Astrocyte (in vitro differentiated cells and primary cell): ENCODE measurements at regions not wholly inside any gene's neighbourhood (a gene's known extent, or its start where the extent isn't known, plus 50 kb on each side); places are given as distances from the start of the nearest gene placed in this dataset.

ENCODE experiments used
- DNase-seq: peaks from one replicate; pipeline ENCODE4 v3.0.0-alpha.2; 2010; ENCODE audit warnings: low read depth
- FAIRE-seq: peaks from 2 replicates; lab custom pipeline; 2011; peaks lifted over from hg19 to GRCh38; lab: Jason Lieb, UNC
- H2AFZ ChIP-seq: 2 replicates; pipeline ENCODE4 v1.6.0; 2012; ENCODE audit warnings: low read depth, low read length, inconsistent platforms
- H3K27ac ChIP-seq: 2 replicates; pipeline ENCODE4 v1.5.1; 2011; ENCODE audit warnings: low read depth, low read length, inconsistent platforms
- H3K27me3 ChIP-seq: 2 replicates; pipeline ENCODE4 v1.6.0; 2011; ENCODE audit warnings: low read length, inconsistent platforms; ENCODE audit not compliant: insufficient read depth
- H3K36me3 ChIP-seq: 2 replicates; pipeline ENCODE4 v1.5.1; 2011; ENCODE audit warnings: low read length, inconsistent platforms; ENCODE audit not compliant: insufficient read depth
- H3K4me1 ChIP-seq: 2 replicates; pipeline ENCODE4 v1.5.1; 2011; ENCODE audit warnings: low read length, inconsistent platforms; ENCODE audit not compliant: insufficient read depth
- H3K4me2 ChIP-seq: 2 replicates; pipeline ENCODE4 v1.6.0; 2012; ENCODE audit warnings: low read length, inconsistent platforms
- H3K4me3 ChIP-seq: 2 replicates; pipeline ENCODE4 v1.5.1; 2011; ENCODE audit warnings: low read depth, mild to moderate bottlenecking, low read length, inconsistent platforms; ENCODE audit not compliant: insufficient read depth
- H3K79me2 ChIP-seq: 2 replicates; pipeline ENCODE4 v1.6.0; 2012; ENCODE audit warnings: mild to moderate bottlenecking, low read length, inconsistent platforms; ENCODE audit not compliant: insufficient read depth
- H3K9ac ChIP-seq: 2 replicates; pipeline ENCODE4 v1.6.0; 2012; ENCODE audit warnings: mild to moderate bottlenecking, low read length, inconsistent platforms
- H3K9me3 ChIP-seq: 2 replicates; pipeline ENCODE4 v1.5.1; 2012; ENCODE audit warnings: low read depth, mild to moderate bottlenecking, low read length, inconsistent platforms; ENCODE audit not compliant: insufficient read depth
- H4K20me1 ChIP-seq: 2 replicates; pipeline ENCODE4 v1.6.0; 2012; ENCODE audit warnings: low read length, inconsistent platforms; ENCODE audit not compliant: insufficient read depth
- H3K27ac Mint-ChIP-seq: one replicate; pipeline ENCODE4 v1.8.0; 2021; ENCODE audit warnings: mild to moderate bottlenecking, mixed read lengths; ENCODE audit not compliant: unreplicated experiment
- H3K27me3 Mint-ChIP-seq: one replicate; pipeline ENCODE4 v1.8.0; 2021; ENCODE audit warnings: low read depth, mixed read lengths; ENCODE audit not compliant: unreplicated experiment
- H3K36me3 Mint-ChIP-seq: one replicate; pipeline ENCODE4 v1.8.0; 2021; ENCODE audit warnings: low read depth, mixed read lengths; ENCODE audit not compliant: unreplicated experiment
- H3K4me1 Mint-ChIP-seq: one replicate; pipeline ENCODE4 v1.8.0; 2021; ENCODE audit warnings: low read depth, mixed read lengths; ENCODE audit not compliant: unreplicated experiment
- H3K4me3 Mint-ChIP-seq: one replicate; pipeline ENCODE4 v1.8.0; 2021; ENCODE audit warnings: mild to moderate bottlenecking, moderate library complexity, mixed read lengths; ENCODE audit not compliant: unreplicated experiment
- H3K9me3 Mint-ChIP-seq: one replicate; pipeline ENCODE4 v1.8.0; 2021; ENCODE audit warnings: mild to moderate bottlenecking, mixed read lengths; ENCODE audit not compliant: unreplicated experiment
- CTCF ChIP-seq: IDR thresholded peaks from 2 replicates; pipeline ENCODE4 v1.5.1; 2011; ENCODE audit warnings: low read depth, mild to moderate bottlenecking, inconsistent platforms, low read length, moderate library complexity; ENCODE audit not compliant: insufficient read depth
- EZH2 ChIP-seq: IDR thresholded peaks from 2 replicates; pipeline ENCODE4 v1.6.1; 2012; ENCODE audit warnings: mild to moderate bottlenecking, low read length, inconsistent platforms; ENCODE audit not compliant: insufficient read depth

- Mint-ChIP-seq H3K27me3 (no peaks in the 10 kb centered on the region), H3K4me3 (no peak overlapping the region), H3K9me3 (no peaks in the 10 kb centered on the region), H3K36me3 (no peaks in the 10 kb centered on the region), H3K4me1 (peaks cover 34% of the 10 kb centered on the region), H3K27ac (peak overlapping the region; percentile 29)
- H3K4me2 ChIP-seq, result peak overlapping the region; percentile 75
- no peak for TF ChIP-seq EZH2
- TF ChIP-seq CTCF, result no peak
- no peaks in the 10 kb centered on the region for H3K27me3 ChIP-seq
- peak overlapping the region; percentile 36 for H2AFZ ChIP-seq
- peak overlapping the region; percentile 12 for H3K9ac ChIP-seq
- no peaks in the 10 kb centered on the region for H3K9me3 ChIP-seq
- H3K4me3 ChIP-seq, result peak overlapping the region; percentile 9
- H3K27ac ChIP-seq, result peak overlapping the region; percentile 51
- peaks cover 20% of the 10 kb centered on the region for H3K4me1 ChIP-seq
- H3K36me3 ChIP-seq, result no peaks in the 10 kb centered on the region
- H4K20me1 ChIP-seq, result no peaks in the 10 kb centered on the region
- peak; percentile 89 for DNase-seq
- peak; percentile 70 for FAIRE-seq
- H3K79me2 ChIP-seq, result no peaks in the 10 kb centered on the region
Measured at GRCh38 chr2:64263315-64263714, 119.1 kb upstream of the PELI1 start.

GRCh38 chr2:64267699-64268098, 123.5 kb upstream of the PELI1 start:
- Mint-ChIP-seq H3K27me3 (no peaks in the 10 kb centered on the region), H3K27ac (peak overlapping the region; percentile 20), H3K4me1 (peaks cover 35% of the 10 kb centered on the region), H3K36me3 (peaks cover 4% of the 10 kb centered on the region), H3K4me3 (no peak overlapping the region), H3K9me3 (peaks cover 5% of the 10 kb centered on the region)
- H3K4me1 ChIP-seq, result peaks cover 20% of the 10 kb centered on the region
- H3K79me2 ChIP-seq, result no peaks in the 10 kb centered on the region
- FAIRE-seq, result no peak
- TF ChIP-seq EZH2 (no peak), CTCF (no peak)
- no peak overlapping the region for H3K4me3 ChIP-seq
- peak overlapping the region; percentile 33 for H3K4me2 ChIP-seq
- H3K9me3 ChIP-seq, result no peaks in the 10 kb centered on the region
- H3K27me3 ChIP-seq, result no peaks in the 10 kb centered on the region
- H3K9ac ChIP-seq, result no peak overlapping the region
- no peak overlapping the region for H3K27ac ChIP-seq
- no peaks in the 10 kb centered on the region for H3K36me3 ChIP-seq
- peak; percentile 61 for DNase-seq
- H4K20me1 ChIP-seq, result no peaks in the 10 kb centered on the region
- no peak overlapping the region for H2AFZ ChIP-seq

GRCh38 chr2:64268330-64269048, 124.3 kb upstream of the PELI1 start:
- DNase-seq (no peak), FAIRE-seq (peak; percentile 17)
- Mint-ChIP-seq H3K27ac (peak overlapping the region; percentile 1), H3K4me3 (no peak overlapping the region), H3K27me3 (no peaks in the 10 kb centered on the region), H3K4me1 (peaks cover 37% of the 10 kb centered on the region), H3K9me3 (peaks cover 5% of the 10 kb centered on the region), H3K36me3 (peaks cover 4% of the 10 kb centered on the region)
- Histone ChIP-seq H2AFZ (no peak overlapping the region), H3K4me1 (peaks cover 20% of the 10 kb centered on the region), H3K4me3 (no peak overlapping the region), H3K27ac (no peak overlapping the region), H3K9me3 (no peaks in the 10 kb centered on the region), H3K27me3 (no peaks in the 10 kb centered on the region), H3K36me3 (no peaks in the 10 kb centered on the region), H3K79me2 (no peaks in the 10 kb centered on the region), H4K20me1 (no peaks in the 10 kb centered on the region), H3K4me2 (peak overlapping the region; percentile 33), H3K9ac (no peak overlapping the region)
- no peak for TF ChIP-seq EZH2
- TF ChIP-seq CTCF, result no peak
